CD4-positive, alpha-beta T cell (primary cell): ENCODE measurements at regions not wholly inside any gene's neighbourhood (a gene's known extent, or its start where the extent isn't known, plus 50 kb on each side); places are given as distances from the start of the nearest gene placed in this dataset.

Experiments used
- ATAC-seq: fragments of 200-7000 bp; cut with Tn5 transposase; one replicate; pipeline ENCODE4 v1.10.0; 2022; ENCODE audit warnings: mild to moderate bottlenecking; ENCODE audit not compliant: poor library complexity
- CTCF ChIA-PET: fragments of 350-600 bp; sonication (Branson Sonifier 250); formaldehyde crosslinking; loops from one replicate; lab custom pipeline; 2021; ENCODE audit warnings: antibody characterized with exemption, inconsistent platforms; lab: Charles Lee
- POLR2A ChIA-PET: fragments of 350-600 bp; sonication (Branson Sonifier 250); formaldehyde crosslinking; loops from one replicate; lab custom pipeline; 2021; ENCODE audit warnings: antibody characterized with exemption, inconsistent platforms; lab: Charles Lee
- DNase-seq, 14 experiments: peaks; one replicate each; pipeline ENCODE4 v3.0.0-alpha.2; 2013 to 2020; ENCODE audit warnings: mixed read lengths in 2 of 14
- H3K27ac ChIP-seq, 2 donors: one replicate each; pipeline versions ENCODE4 v1.5.1 to v1.7.0; 2013; ENCODE audit warnings: low read length in 2 of 2, low read depth in 1 of 2, mild to moderate bottlenecking in 1 of 2
- H3K27me3 ChIP-seq, 2 experiments: 1 replicate in 1 of 2; 2 replicates in 1 of 2; pipeline versions ENCODE4 v1.6.1 to v1.7.0; 2013; ENCODE audit warnings: low read length in 2 of 2, control low read depth in 1 of 2, mild to moderate bottlenecking in 1 of 2, moderate library complexity in 1 of 2; ENCODE audit not compliant: insufficient read depth in 2 of 2, control insufficient read depth in 1 of 2
- H3K36me3 ChIP-seq: one replicate; pipeline ENCODE4 v1.6.1; 2013; ENCODE audit warnings: low read length, control low read depth; ENCODE audit not compliant: insufficient read depth
- H3K4me1 ChIP-seq: one replicate; pipeline ENCODE4 v1.6.1; 2013; ENCODE audit warnings: low read length, control low read depth; ENCODE audit not compliant: insufficient read depth
- H3K4me3 ChIP-seq: one replicate; pipeline ENCODE4 v1.5.1; 2013; ENCODE audit warnings: mild to moderate bottlenecking, low read length, moderate library complexity
- H3K9me3 ChIP-seq, 2 experiments: 1 replicate in 1 of 2; 2 replicates in 1 of 2; pipeline versions ENCODE4 v1.6.1 to v1.7.0; 2013; ENCODE audit warnings: low read length in 2 of 2, mild to moderate bottlenecking in 2 of 2, control low read depth in 1 of 2, moderate library complexity in 1 of 2; ENCODE audit not compliant: control insufficient read depth in 1 of 2, insufficient read depth in 1 of 2
- H3K27ac Mint-ChIP-seq: one replicate; pipeline ENCODE4 v1.8.0; 2020; ENCODE audit warnings: mixed read lengths
- H3K27me3 Mint-ChIP-seq: one replicate; pipeline ENCODE4 v1.8.0; 2021; ENCODE audit warnings: mixed read lengths
- H3K36me3 Mint-ChIP-seq: one replicate; pipeline ENCODE4 v1.8.0; 2021; ENCODE audit warnings: low read depth, mixed read lengths
- H3K4me1 Mint-ChIP-seq: one replicate; pipeline ENCODE4 v1.8.0; 2021; ENCODE audit warnings: low read depth, mixed read lengths
- H3K4me3 Mint-ChIP-seq: one replicate; pipeline ENCODE4 v1.8.0; 2020; ENCODE audit warnings: mild to moderate bottlenecking, mixed read lengths
- H3K9me3 Mint-ChIP-seq: one replicate; pipeline ENCODE4 v1.8.0; 2020; ENCODE audit warnings: mixed read lengths
- intact Hi-C, 2 experiments: fragments of 100-400 bp; cut with DNase I in 1 of 2; cut with micrococcal nuclease in 1 of 2; formaldehyde crosslinking; loops; one replicate each; pipeline versions ENCODE4 v1.15.1 to v1.9.0; 2023 to 2025; cut with DNase I, micrococcal nuclease
- TF ChIP-seq, protein P1 (sequence below): fragments of 200-600 bp; IDR thresholded peaks from one replicate; pipeline ENCODE4 v1.8.0; 2022; ENCODE audit warnings: antibody characterized with exemption, mild to moderate bottlenecking

DNA sequence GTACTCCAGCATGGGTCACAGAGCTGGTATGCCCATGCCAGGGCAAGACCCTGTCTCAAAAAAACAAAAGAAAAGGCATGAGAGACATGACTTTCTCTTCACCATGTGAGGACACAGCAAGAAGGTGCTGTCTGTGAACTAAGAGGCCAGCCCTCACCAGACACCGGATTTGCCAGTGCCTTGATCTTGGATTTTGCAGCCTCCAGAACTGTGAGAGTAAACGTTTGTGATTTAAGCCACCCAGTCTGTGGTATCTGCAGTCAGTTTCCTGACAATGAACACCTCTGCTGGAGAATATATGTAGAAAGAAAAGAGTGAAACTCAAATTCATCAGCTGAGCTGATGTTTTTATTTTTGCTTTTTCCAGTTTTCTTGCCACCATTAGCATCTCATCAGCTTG is 166.3 kb upstream of the RAB4A start:
- Mint-ChIP-seq H3K4me3 (no peak overlapping the region), H3K36me3 (no peaks in the 10 kb centered on the region)
- TF ChIP-seq, protein P1, sequence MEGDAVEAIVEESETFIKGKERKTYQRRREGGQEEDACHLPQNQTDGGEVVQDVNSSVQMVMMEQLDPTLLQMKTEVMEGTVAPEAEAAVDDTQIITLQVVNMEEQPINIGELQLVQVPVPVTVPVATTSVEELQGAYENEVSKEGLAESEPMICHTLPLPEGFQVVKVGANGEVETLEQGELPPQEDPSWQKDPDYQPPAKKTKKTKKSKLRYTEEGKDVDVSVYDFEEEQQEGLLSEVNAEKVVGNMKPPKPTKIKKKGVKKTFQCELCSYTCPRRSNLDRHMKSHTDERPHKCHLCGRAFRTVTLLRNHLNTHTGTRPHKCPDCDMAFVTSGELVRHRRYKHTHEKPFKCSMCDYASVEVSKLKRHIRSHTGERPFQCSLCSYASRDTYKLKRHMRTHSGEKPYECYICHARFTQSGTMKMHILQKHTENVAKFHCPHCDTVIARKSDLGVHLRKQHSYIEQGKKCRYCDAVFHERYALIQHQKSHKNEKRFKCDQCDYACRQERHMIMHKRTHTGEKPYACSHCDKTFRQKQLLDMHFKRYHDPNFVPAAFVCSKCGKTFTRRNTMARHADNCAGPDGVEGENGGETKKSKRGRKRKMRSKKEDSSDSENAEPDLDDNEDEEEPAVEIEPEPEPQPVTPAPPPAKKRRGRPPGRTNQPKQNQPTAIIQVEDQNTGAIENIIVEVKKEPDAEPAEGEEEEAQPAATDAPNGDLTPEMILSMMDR: no peak

DNA sequence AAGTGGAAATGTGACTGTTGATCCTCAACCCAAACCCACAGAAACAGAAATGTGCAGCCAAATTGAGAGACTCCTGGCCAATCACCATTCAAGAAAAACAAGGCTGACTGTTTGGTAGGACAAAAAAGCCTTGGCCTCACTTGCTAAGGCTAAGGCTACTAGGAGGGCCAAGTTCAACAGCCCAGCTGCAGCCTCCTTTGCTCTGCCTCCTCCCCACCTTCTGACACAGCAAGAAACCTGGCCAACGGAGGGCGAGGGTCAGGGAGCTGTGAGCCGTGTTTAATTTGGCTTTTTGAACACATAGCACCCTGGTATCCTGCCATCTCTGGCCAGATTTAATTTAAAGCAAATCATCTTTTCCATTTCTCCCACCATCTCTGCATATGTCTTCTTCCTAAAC is 165.8 kb upstream of the RAB4A start:
- no peaks in the 10 kb centered on the region for H3K36me3 ChIP-seq
- Mint-ChIP-seq H3K27ac (no peak overlapping the region), H3K4me3 (no peak overlapping the region), H3K36me3 (no peaks in the 10 kb centered on the region), H3K9me3 (no peaks in the 10 kb centered on the region), H3K4me1 (peaks cover 4% of the 10 kb centered on the region), H3K27me3 (no peaks in the 10 kb centered on the region)
- DNase-seq: no peak
- no peaks in the 10 kb centered on the region for H3K9me3 ChIP-seq
- H3K4me1 ChIP-seq: no peaks in the 10 kb centered on the region
- H3K4me3 ChIP-seq: no peak overlapping the region
- intact Hi-C loops: no loop called here
- ATAC-seq: no peak
- H3K27ac ChIP-seq: no peak overlapping the region
- TF ChIP-seq, protein P1: no peak
- no peaks in the 10 kb centered on the region for H3K27me3 ChIP-seq
- ChIA-PET CTCF (no interaction called here), POLR2A (no interaction called here)

More for the DNA sequence above, 166.3 kb upstream of the RAB4A start:
- DNase-seq (no peak), ATAC-seq (no peak)
- Histone ChIP-seq H3K27ac (no peak overlapping the region), H3K36me3 (no peaks in the 10 kb centered on the region), H3K4me3 (no peak overlapping the region), H3K9me3 (no peaks in the 10 kb centered on the region), H3K4me1 (no peaks in the 10 kb centered on the region), H3K27me3 (no peaks in the 10 kb centered on the region)
- CTCF ChIA-PET: no interaction called here
- intact Hi-C loops: no loop called here
- Mint-ChIP-seq H3K27ac (no peak overlapping the region), H3K4me1 (peaks cover 4% of the 10 kb centered on the region), H3K9me3 (no peaks in the 10 kb centered on the region), H3K27me3 (no peaks in the 10 kb centered on the region)
- POLR2A ChIA-PET: no interaction called here

DNA sequence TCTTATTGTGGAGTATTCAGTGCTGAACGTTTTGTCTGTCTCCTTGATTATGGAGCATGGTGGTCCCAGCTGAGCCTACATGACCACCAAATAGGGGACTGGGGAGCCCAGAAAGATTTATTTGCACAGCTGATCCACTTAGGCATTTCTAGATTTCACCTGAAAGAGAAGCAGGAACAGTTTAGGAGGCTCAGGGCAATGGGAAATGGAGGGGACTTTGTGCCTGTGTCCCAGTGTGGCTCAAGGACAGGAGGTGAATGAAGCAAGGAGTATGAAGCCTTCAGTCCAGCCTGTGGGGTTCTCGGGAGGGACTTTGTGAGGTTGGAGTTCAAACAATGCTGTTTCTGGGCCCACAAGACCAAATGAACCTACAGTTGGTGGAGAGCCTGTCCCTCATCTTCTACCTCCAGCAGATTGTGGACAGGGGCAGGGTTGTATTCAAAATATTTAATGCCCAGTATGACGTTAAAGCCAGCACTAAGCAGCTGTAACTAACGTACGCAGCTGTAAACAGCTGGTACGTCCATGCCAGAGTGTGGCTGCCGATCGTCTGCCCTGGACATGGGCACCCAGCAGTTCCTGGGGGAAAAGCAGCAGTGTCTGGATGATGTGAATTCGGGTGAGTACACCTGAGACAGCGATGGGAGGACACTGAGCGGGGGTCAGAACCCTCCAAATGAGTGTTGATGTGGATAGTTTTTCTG is 164.9 kb upstream of the RAB4A start:
- TF ChIP-seq, protein P1: no peak
- Histone ChIP-seq H3K9me3 (no peaks in the 10 kb centered on the region), H3K27ac (no peak overlapping the region), H3K4me1 (no peaks in the 10 kb centered on the region), H3K36me3 (no peaks in the 10 kb centered on the region), H3K27me3 (no peaks in the 10 kb centered on the region), H3K4me3 (no peak overlapping the region)
- Mint-ChIP-seq H3K27ac (no peak overlapping the region), H3K9me3 (no peaks in the 10 kb centered on the region), H3K4me1 (peaks cover 4% of the 10 kb centered on the region), H3K27me3 (no peaks in the 10 kb centered on the region), H3K36me3 (no peaks in the 10 kb centered on the region), H3K4me3 (no peak overlapping the region)
- POLR2A ChIA-PET: no interaction called here
- ATAC-seq: no peak
- intact Hi-C loops: no loop called here
- no peak for DNase-seq
- CTCF ChIA-PET: no interaction called here
